HEK293 (cell line): ENCODE measurements at regions not wholly inside any gene's neighbourhood (a gene's known extent, or its start where the extent isn't known, plus 50 kb on each side); places are given as distances from the start of the nearest gene placed in this dataset.

Experiments
- KLF7 ChIP-seq: fragments of 450-650 bp; formaldehyde crosslinking; IDR thresholded peaks from 2 replicates; pipeline ENCODE4 v1.5.1; 2016; ENCODE audit warnings: missing biosample characterization, missing genetic modification characterization, borderline replicate concordance
- ZNF354C ChIP-seq: fragments of 450-650 bp; formaldehyde crosslinking; IDR thresholded peaks from 2 replicates; pipeline ENCODE4 v1.5.1; 2016; ENCODE audit warnings: missing biosample characterization, missing genetic modification characterization, low read depth, borderline replicate concordance
- ZNF747 ChIP-seq: fragments of 450-650 bp; formaldehyde crosslinking; IDR thresholded peaks from 2 replicates; pipeline ENCODE4 v1.5.1; 2016; ENCODE audit warnings: missing biosample characterization, missing genetic modification characterization
- TF ChIP-seq, protein P1 (sequence below): fragments of 450-650 bp; formaldehyde crosslinking; IDR thresholded peaks from 2 replicates; pipeline ENCODE4 v1.5.1; 2016; ENCODE audit warnings: missing biosample characterization, missing genetic modification characterization
- TF ChIP-seq, protein P2 (sequence below): fragments of 450-650 bp; formaldehyde crosslinking; IDR thresholded peaks from 2 replicates; pipeline ENCODE4 v1.5.1; 2017; ENCODE audit warnings: missing biosample characterization, missing genetic modification characterization

DNA sequence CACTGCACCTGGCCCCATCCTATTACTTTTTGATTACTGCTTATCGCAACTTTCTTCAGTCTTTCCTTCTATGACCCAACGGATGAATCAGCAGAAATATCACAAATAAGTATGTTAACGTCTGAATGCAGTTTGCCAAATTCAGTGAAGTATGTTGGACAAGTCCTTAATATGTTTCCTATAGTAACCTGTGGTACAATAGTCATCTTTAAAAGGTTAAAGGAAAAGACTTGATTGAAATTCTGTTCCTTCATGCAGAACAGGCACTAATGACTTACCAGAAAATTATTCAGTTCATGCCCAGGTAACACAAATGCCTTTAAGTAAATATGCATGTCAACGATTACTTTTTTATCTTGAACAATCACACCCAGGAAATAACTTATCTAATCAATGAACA is 242.6 kb downstream of the KCTD12 start:
- TF ChIP-seq ZNF747 (tag by site-specific recombination), result no peak
- TF ChIP-seq, protein P1, sequence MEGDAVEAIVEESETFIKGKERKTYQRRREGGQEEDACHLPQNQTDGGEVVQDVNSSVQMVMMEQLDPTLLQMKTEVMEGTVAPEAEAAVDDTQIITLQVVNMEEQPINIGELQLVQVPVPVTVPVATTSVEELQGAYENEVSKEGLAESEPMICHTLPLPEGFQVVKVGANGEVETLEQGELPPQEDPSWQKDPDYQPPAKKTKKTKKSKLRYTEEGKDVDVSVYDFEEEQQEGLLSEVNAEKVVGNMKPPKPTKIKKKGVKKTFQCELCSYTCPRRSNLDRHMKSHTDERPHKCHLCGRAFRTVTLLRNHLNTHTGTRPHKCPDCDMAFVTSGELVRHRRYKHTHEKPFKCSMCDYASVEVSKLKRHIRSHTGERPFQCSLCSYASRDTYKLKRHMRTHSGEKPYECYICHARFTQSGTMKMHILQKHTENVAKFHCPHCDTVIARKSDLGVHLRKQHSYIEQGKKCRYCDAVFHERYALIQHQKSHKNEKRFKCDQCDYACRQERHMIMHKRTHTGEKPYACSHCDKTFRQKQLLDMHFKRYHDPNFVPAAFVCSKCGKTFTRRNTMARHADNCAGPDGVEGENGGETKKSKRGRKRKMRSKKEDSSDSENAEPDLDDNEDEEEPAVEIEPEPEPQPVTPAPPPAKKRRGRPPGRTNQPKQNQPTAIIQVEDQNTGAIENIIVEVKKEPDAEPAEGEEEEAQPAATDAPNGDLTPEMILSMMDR (tag by site-specific recombination), result no peak
- TF ChIP-seq ZNF354C, result no peak
- TF ChIP-seq, protein P2, sequence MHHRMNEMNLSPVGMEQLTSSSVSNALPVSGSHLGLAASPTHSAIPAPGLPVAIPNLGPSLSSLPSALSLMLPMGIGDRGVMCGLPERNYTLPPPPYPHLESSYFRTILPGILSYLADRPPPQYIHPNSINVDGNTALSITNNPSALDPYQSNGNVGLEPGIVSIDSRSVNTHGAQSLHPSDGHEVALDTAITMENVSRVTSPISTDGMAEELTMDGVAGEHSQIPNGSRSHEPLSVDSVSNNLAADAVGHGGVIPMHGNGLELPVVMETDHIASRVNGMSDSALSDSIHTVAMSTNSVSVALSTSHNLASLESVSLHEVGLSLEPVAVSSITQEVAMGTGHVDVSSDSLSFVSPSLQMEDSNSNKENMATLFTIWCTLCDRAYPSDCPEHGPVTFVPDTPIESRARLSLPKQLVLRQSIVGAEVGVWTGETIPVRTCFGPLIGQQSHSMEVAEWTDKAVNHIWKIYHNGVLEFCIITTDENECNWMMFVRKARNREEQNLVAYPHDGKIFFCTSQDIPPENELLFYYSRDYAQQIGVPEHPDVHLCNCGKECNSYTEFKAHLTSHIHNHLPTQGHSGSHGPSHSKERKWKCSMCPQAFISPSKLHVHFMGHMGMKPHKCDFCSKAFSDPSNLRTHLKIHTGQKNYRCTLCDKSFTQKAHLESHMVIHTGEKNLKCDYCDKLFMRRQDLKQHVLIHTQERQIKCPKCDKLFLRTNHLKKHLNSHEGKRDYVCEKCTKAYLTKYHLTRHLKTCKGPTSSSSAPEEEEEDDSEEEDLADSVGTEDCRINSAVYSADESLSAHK (tag by site-specific recombination), result no peak
- no peak for TF ChIP-seq KLF7
